RWPE2 (cell line): ENCODE measurements at regions not wholly inside any gene's neighbourhood (a gene's known extent, or its start where the extent isn't known, plus 50 kb on each side); places are given as distances from the start of the nearest gene placed in this dataset.

Source experiments
- ATAC-seq: fragments of 200-7000 bp; cut with Tn5 transposase; 3 replicates; pipeline ENCODE4 v1.9.1; 2021; ENCODE audit warnings: low read depth
- DNase-seq: peaks from one replicate; pipeline ENCODE4 v3.0.0-alpha.2; 2020; ENCODE audit warnings: low spot score
- H3K27ac ChIP-seq: fragments of 450-650 bp; 2 replicates; pipeline ENCODE4 v1.5.1; 2017; ENCODE audit warnings: mild to moderate bottlenecking; ENCODE audit not compliant: poor library complexity, severe bottlenecking
- H3K27me3 ChIP-seq: fragments of 250-450 bp; sonication (Bioruptor Pico); 2 replicates; pipeline ENCODE4 v1.5.1; 2021; ENCODE audit warnings: mild to moderate bottlenecking, moderate library complexity; ENCODE audit not compliant: insufficient read depth, poor library complexity, severe bottlenecking
- H3K36me3 ChIP-seq: fragments of 250-450 bp; sonication (Bioruptor Pico); 2 replicates; pipeline ENCODE4 v1.5.1; 2020; ENCODE audit warnings: low read depth, mild to moderate bottlenecking, moderate library complexity
- H3K4me1 ChIP-seq: fragments of 250-450 bp; sonication (Bioruptor Pico); 2 replicates; pipeline ENCODE4 v1.5.1; 2021; ENCODE audit warnings: mild to moderate bottlenecking, moderate library complexity; ENCODE audit not compliant: insufficient read depth, poor library complexity, severe bottlenecking
- H3K4me3 ChIP-seq: fragments of 250-450 bp; sonication (Bioruptor Pico); 2 replicates; pipeline ENCODE4 v1.5.1; 2021; ENCODE audit warnings: mild to moderate bottlenecking, moderate library complexity; ENCODE audit not compliant: severe bottlenecking
- H3K9me3 ChIP-seq: fragments of 250-450 bp; sonication (Bioruptor Pico); 2 replicates; pipeline ENCODE4 v1.5.1; 2021; ENCODE audit warnings: mild to moderate bottlenecking, moderate library complexity; ENCODE audit not compliant: severe bottlenecking
- CTCF ChIP-seq: fragments of 450-650 bp; IDR thresholded peaks from one replicate; pipeline ENCODE4 v1.5.1; 2017; ENCODE audit warnings: mild to moderate bottlenecking, moderate library complexity; ENCODE audit not compliant: poor library complexity, severe bottlenecking

DNA sequence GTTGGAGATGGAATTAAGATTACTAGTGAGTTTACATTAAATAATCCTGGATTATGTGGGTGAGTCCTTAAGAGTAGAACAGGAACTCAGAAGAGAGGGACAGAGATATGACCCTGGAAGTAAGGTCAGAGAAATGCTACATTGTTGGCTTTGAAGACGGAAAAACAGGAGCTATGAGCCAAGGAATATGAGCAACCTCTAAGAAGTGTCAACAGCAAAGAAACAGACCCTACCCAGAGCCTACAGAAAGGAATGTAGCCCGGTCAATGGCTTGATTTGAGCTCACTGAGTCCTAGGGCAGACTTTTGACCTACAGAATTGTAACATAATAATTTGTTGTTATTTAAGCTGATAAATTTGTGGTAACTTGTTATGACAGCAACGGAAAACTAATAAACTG is 304.9 kb downstream of the IPMK start:
- no peaks in the 10 kb centered on the region for H3K27me3 ChIP-seq
- no peak overlapping the region for H3K27ac ChIP-seq
- no peak for DNase-seq
- no peaks in the 10 kb centered on the region for H3K36me3 ChIP-seq
- H3K4me3 ChIP-seq: no peak overlapping the region
- no peak for TF ChIP-seq CTCF
- no peak for ATAC-seq
- no peaks in the 10 kb centered on the region for H3K4me1 ChIP-seq
- no peaks in the 10 kb centered on the region for H3K9me3 ChIP-seq

GRCh38 chr10:57961487-57961886 is 306.2 kb downstream of the IPMK start:
- Histone ChIP-seq H3K27ac (no peak overlapping the region), H3K36me3 (no peaks in the 10 kb centered on the region), H3K9me3 (no peaks in the 10 kb centered on the region), H3K4me1 (no peaks in the 10 kb centered on the region), H3K4me3 (no peak overlapping the region), H3K27me3 (no peaks in the 10 kb centered on the region)
- no peak for DNase-seq
- ATAC-seq: no peak
- no peak for TF ChIP-seq CTCF

GRCh38 chr10:57960406-57960805 is 307.3 kb downstream of the IPMK start:
- no peak overlapping the region for H3K27ac ChIP-seq
- TF ChIP-seq CTCF: no peak
- ATAC-seq (no peak), DNase-seq (no peak)
- H3K36me3 ChIP-seq: no peaks in the 10 kb centered on the region
- H3K9me3 ChIP-seq: no peaks in the 10 kb centered on the region
- H3K27me3 ChIP-seq: no peaks in the 10 kb centered on the region
- no peak overlapping the region for H3K4me3 ChIP-seq
- H3K4me1 ChIP-seq: no peaks in the 10 kb centered on the region

DNA sequence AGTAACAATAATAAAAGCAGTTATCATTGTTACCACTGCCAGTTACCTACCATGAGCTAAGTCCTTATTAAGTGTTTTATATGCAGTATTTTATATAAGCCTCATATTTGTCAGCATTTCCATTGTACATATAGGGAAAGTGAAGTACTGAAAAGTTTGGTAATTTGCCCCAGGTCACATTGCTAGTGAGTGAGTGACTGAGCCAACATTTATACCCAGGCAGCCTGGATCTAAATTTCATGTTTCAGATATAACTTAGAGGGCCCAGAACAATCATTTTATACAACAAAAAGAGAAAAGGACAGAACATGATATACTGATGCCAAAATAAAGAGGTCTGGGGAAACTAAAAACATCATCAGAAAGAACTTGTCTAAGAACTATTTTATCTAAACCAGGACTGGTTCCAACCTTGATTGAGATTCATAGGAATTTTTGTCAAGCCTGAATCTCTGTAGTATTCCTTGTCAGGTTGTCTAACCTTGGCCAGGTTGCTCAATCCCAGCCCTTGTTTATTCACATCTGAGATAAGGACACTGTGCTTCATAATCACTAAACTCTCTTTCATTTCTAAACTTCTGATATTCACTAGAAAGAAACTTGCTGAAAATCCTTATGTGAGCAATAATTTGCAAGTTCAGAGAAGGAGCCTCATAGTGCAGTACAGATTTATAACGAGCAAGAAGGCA is 308.2 kb downstream of the IPMK start:
- Histone ChIP-seq H3K27ac (no peak overlapping the region), H3K27me3 (no peaks in the 10 kb centered on the region), H3K9me3 (no peaks in the 10 kb centered on the region), H3K4me1 (no peaks in the 10 kb centered on the region), H3K4me3 (no peak overlapping the region), H3K36me3 (no peaks in the 10 kb centered on the region)
- no peak for ATAC-seq
- DNase-seq: no peak
- no peak for TF ChIP-seq CTCF

- Histone ChIP-seq H3K36me3 (no peaks in the 10 kb centered on the region), H3K4me3 (no peak overlapping the region), H3K27ac (no peak overlapping the region), H3K9me3 (no peaks in the 10 kb centered on the region), H3K4me1 (no peaks in the 10 kb centered on the region), H3K27me3 (no peaks in the 10 kb centered on the region)
- TF ChIP-seq CTCF: no peak
- ATAC-seq (no peak), DNase-seq (no peak)
These were observed 312.6 kb downstream of the IPMK start for GRCh38 chr10:57955076-57955475.
